ENCODE measurements at regions not wholly inside any gene's neighbourhood (a gene's known extent, or its start where the extent isn't known, plus 50 kb on each side); places are given as distances from the start of the nearest gene placed in this dataset.
"Not testable (repeated sequence)": the region's sequence is repeated elsewhere in the genome, so short reads cannot be mapped to it uniquely, and the experiment has no call there.

- no peak for DNase-seq
Measured at GRCh38 chr3:21017115-21017852, 733.7 kb downstream of the ZNF385D start.

DNA sequence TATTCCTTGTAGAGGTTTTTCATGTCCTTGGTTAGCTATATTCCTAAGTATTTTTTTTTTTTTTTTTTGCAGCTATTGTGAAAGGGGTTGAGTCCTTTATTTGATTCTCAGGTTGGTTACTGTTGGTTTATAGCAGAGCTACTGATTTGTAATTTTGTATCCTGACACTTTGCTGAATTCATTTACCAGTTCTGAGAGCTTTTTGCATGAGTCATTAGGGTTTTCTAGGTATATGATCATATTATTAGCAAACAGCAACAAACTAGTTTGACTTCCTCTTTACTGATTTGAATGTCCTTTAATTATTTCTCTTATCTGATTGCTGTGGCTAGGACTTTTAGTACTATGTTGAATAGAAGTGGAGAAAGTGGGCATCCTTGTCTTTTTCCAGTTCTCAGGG, 737.4 kb downstream of the ZNF385D start:
- no peak for DNase-seq

DNA sequence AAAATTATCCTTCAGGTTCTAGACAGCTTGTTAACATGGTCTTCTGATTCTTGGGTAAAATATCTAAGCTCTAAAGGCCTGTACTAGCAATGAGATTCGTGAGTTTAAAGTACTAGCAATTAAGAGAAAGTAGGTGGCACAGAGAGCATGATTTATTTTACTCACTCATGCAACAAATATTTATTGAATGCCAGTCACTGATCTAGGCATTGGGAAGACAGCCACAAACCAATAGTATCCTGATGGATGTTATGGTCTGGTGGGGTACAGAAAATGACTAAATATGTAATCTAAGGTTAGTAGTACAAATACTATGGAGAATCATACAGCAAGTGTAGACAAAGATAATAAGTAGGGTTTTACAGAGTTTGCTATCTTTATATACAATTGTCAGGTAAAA, 751.3 kb downstream of the ZNF385D start:
- no peak for DNase-seq

GRCh38 chr3:20997183-20997582, 753.8 kb downstream of the ZNF385D start:
- no peak for DNase-seq

DNA sequence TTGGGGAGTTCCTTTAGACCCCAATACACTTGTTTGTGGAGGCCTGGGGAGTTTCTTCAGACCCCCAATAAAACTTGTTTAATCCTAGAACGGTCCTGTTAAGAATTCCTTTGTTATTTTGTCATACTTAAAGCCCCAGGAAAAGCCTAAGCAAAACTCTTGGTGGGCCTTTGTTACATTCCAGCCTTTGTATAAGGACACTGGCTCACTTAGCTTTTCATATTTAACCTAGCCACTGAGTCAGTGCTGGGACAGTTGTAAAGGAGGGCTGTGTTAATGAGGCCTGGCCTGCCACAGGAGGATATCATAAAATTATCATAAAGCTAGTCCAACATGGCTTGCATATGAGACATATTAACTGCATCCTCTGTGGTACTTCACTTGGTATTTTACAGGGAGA, 760.1 kb downstream of the ZNF385D start:
- DNase-seq, result no peak

DNA sequence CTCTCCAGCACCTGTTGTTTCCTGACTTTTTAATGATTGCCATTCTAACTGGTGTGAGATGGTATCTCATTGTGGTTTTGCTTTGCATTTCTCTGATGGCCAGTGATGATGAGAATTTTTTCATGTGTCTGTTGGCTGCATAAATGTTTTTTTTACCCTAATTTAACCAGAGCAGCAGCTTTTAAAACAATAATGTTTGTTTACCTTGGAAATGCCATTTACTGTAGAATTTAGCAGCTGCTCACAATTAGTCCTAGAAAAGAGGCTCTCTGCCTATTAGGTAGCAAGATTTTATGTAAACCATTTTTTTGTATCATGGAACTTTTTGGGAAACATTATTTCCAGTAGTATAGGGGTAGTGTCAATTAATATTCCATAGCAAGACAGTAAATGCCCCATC, 761.4 kb downstream of the ZNF385D start:
- DNase-seq, result not testable (repeated sequence)

- no peak for DNase-seq
Measured at GRCh38 chr3:20984594-20985205, 766.3 kb downstream of the ZNF385D start.

DNA sequence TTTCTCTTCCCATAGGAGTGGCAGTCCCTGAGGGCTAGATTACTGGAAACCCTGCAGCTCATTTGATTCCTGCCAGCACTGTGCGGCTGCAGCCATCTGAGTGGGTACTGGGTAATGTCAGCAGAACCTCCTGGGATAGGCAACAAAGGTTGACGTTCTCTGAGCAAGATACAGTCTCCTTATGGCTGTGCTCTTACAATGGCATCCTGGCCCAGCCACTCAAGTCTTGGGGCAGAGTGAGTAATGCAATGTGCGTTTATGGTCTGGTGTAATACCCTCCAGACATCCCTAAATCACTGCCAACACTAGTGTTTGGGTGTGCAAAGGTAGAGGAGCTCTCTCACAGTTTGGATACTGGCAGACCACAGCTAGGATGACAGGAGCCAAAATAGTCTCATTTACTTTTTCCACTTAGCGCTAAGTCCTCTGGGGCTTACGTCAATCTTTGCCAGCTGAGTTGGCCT, 775.8 kb downstream of the ZNF385D start:
- DNase-seq, result no peak

- DNase-seq, result no peak
Measured at GRCh38 chr3:20974396-20974795, 776.6 kb downstream of the ZNF385D start.

DNA sequence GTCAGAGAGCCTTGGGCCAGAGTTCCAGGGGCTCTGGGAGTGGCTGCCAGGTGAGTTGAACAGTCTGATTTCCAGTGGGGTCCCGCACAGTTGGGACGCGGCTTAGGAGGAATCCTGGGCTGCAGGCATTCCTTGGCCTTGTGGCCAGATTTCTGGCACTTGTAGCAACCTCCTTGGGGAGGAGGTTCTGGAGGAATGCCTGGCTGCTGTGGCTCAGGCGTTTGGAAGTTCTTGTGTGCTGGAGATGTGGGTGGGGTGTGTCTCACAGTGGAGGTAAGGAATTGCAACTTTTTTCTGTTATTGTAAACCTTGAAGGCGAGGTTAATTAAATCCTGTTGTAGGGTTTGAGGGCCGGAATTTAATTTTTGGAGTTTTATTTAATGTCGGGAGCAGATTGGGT, 780.2 kb downstream of the ZNF385D start:
- DNase-seq, result not testable (repeated sequence)

DNA sequence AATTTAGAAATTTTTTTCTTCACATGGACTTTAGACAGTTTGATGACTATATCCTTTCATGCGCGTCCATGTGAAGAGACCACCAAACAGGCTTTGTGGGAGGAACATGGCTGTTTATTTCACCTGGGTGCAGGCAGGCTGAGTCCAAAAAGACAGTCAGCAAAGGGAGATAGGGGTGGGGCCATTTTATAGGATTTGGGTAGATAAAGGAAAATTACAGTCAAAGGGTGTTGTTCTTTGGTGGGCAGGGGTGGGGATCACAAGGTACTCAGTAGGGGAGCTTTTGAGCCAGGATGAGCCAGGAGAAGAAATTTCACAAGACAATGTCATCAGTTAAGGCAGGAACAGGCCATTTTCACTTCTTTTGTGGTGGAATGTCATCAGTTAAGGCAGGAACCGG, 781.5 kb upstream of the SGO1 start:
- not testable (repeated sequence) for DNase-seq

DNA sequence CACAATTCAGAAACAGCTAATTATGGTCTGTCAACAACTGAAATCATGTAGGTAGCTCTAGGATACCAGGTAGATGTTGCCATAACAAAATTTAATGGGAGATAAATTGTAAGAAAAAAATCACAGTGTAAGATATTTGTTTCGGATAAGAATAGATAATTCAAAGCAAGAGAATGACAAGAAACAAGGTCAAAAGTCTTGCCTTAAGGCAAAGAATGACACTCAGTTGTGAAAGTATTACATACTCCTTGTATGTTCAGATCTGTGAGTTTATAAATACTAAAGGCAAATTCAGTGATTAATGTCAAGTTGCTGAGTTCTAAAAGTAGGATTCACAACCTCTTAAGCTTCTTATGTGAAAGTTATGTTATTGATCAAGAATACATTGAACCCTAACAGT, 772.2 kb upstream of the SGO1 start:
- DNase-seq, result no peak

- DNase-seq, result no peak
Measured at GRCh38 chr3:20945892-20946291, 759.9 kb upstream of the SGO1 start.

- DNase-seq, result no peak
Measured at GRCh38 chr3:20935791-20936190, 749.8 kb upstream of the SGO1 start.

DNA sequence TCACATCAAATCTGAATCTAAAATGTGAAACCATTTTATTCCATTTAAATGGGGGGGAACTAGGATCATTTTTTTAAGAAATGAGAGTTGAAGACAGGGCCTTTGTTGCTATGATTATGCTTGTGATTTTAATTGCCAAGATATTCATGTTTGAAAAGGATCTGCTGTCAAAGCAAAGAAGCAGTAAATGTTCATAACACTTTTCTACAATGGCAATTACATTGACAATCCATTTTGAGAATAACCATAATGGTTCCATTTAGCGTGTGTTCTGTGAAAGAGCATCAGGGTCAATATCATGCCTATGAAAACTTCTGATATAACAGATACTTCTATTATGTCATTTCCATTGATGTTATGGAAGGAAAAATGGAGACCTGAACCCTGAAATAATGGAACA, 745.8 kb upstream of the SGO1 start:
- no peak for DNase-seq

DNA sequence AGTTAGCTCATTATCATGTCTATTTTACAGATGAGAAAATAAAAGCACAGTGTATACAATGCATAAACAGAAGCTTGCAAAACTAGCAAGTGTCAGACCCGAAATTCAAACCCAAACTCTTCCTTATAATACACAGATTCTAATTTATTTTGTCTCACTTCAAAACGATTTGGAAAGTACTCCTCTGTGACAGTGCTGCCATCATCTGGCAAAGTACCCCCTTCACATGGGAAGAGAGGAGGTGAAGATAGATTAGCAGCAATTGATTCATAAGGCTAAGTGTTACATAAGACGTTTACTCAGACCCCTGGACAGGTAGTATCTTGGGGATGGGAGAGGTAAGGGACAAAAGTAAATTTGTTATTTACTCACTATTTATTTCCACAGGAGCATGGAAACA, 744.0 kb upstream of the SGO1 start:
- DNase-seq, result no peak

- DNase-seq, result no peak
Measured at GRCh38 chr3:20924646-20925385, 738.8 kb upstream of the SGO1 start.

GRCh38 chr3:20921112-20921511, 735.1 kb upstream of the SGO1 start:
- not testable (repeated sequence) for DNase-seq

DNA sequence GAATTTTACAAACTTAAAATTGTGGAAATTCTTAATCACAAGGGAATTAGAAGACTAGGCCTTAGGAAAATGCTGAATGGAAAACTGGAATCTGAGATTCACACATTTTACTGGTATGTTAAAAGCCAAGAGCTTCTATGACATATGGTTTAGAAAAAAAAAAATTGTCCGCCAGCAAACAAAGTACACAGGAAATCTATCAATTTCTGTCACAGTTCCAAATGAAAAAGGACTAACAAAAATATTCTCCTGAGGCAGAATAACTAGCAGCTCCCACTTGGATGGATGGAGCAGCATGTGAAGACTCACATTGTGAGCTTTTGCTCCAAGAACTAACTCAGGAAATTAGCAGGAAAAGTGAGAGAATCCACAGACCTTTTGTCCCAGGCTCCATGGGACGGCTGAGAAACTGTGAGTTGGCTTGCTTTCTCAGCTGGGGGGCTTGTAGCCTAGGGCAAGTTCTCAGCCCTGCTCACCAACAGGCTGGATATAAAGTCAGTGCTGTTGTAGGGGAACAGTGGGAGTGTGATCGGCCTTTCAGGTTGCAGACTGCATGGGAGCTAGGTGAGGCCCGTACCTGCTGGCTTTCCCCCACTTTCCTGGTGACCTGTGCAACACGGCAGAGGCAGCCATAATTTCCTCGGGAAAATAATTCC, 731.1 kb upstream of the SGO1 start:
- DNase-seq, result no peak

- DNase-seq, result no peak
Measured at GRCh38 chr3:20914310-20914709, 728.3 kb upstream of the SGO1 start.

- DNase-seq, result no peak
Measured at GRCh38 chr3:20912406-20912805, 726.4 kb upstream of the SGO1 start.

DNA sequence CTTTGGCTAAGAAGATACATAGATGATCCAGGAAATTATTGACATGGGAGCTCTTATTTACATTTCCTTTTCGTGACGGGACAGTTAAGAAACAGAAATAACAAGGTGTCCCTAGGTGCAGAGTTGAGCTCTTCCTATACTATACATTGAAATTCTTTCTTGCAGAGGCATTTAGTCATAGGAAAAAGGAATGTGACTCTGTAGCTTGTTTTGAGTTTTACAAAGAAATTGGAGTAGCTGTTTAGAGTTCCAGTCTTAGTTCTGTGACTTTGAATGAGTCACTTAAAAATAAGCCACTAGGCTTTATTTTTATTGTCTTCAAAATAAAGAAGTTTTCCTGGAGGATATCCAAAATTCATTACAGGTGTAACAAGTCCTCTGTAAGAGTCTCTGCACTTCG, 723.5 kb upstream of the SGO1 start:
- DNase-seq, result no peak

GRCh38 chr3:20905210-20905805, 719.3 kb upstream of the SGO1 start:
- no peak for DNase-seq

Measured in stimulated activated CD4-positive, alpha-beta T cell treated with anti-CD3 and anti-CD28 coated beads, Interleukin-4, amount 100 ng/mL, for 24 hours (primary cell).